OCI-LY7 (cell line): ENCODE measurements at regions not wholly inside any gene's neighbourhood (a gene's known extent, or its start where the extent isn't known, plus 50 kb on each side); places are given as distances from the start of the nearest gene placed in this dataset.

ENCODE experiments used
- BruUV-seq: library from RNA; stranded (reverse); fragments of 400-500 nt; replicated peaks from 2 replicates; lab custom pipeline; 2021; lab: Mats Ljungman, UMichigan
- CTCF ChIA-PET: fragments of 300-600 bp; sonication (Branson Sonifier 250); formaldehyde crosslinking; loops from one replicate; lab custom pipeline; 2022; ENCODE audit warnings: antibody characterized with exemption; ENCODE audit not compliant: unreplicated experiment; lab: Charles Lee
- POLR2A ChIA-PET: fragments of 300-600 bp; sonication (Branson Sonifier 250); formaldehyde crosslinking; loops from one replicate; lab custom pipeline; 2022; ENCODE audit warnings: antibody characterized with exemption; lab: Charles Lee
- DNase-seq: peaks from one replicate; pipeline ENCODE4 v3.0.0-alpha.2; 2015; ENCODE audit warnings: low spot score
- H2AFZ ChIP-seq: fragments of 200-600 bp; sonication (generic), shearing (Covaris generic); 2 replicates; pipeline ENCODE4 v1.6.1; 2014; ENCODE audit warnings: mild to moderate bottlenecking, antibody characterized with exemption, low read length, moderate library complexity
- H3K27ac ChIP-seq: fragments of 200-600 bp; sonication (generic); 2 replicates; pipeline ENCODE4 v1.5.1; 2014; ENCODE audit warnings: mixed run types, low read depth, mild to moderate bottlenecking, moderate library complexity, low read length, inconsistent platforms; ENCODE audit not compliant: poor library complexity, severe bottlenecking
- H3K36me3 ChIP-seq: fragments of 200-600 bp; sonication (generic); 2 replicates; pipeline ENCODE4 v1.6.1; 2014; ENCODE audit warnings: mild to moderate bottlenecking, antibody characterized with exemption, low read length, moderate library complexity, mixed read lengths; ENCODE audit not compliant: insufficient read depth
- H3K4me1 ChIP-seq: fragments of 200-600 bp; sonication (generic); 2 replicates; pipeline ENCODE4 v1.5.1; 2014; ENCODE audit warnings: mild to moderate bottlenecking, low read length; ENCODE audit not compliant: insufficient read depth, poor library complexity, severe bottlenecking
- H3K4me2 ChIP-seq: fragments of 200-600 bp; sonication (generic); 2 replicates; pipeline ENCODE4 v1.6.1; 2014; ENCODE audit warnings: mild to moderate bottlenecking, low read length
- H3K4me3 ChIP-seq: fragments of 200-600 bp; sonication (generic); 2 replicates; pipeline ENCODE4 v1.5.1; 2014; ENCODE audit warnings: mild to moderate bottlenecking, low read depth, low read length; ENCODE audit not compliant: poor library complexity, severe bottlenecking
- H3K79me2 ChIP-seq: fragments of 200-600 bp; sonication (generic); 2 replicates; pipeline ENCODE4 v1.6.1; 2016; ENCODE audit warnings: low read depth, mild to moderate bottlenecking, low read length, moderate library complexity, mixed read lengths; ENCODE audit not compliant: insufficient read depth
- H3K9me2 ChIP-seq: fragments of 200-600 bp; sonication (generic); 2 replicates; pipeline ENCODE4 v1.6.1; 2016; ENCODE audit warnings: mild to moderate bottlenecking, low read length, mixed read lengths; ENCODE audit not compliant: insufficient read depth
- H3K9me3 ChIP-seq: fragments of 200-600 bp; sonication (generic); 2 replicates; pipeline ENCODE4 v1.6.1; 2014; ENCODE audit warnings: mild to moderate bottlenecking, mixed run types, low read length, mixed read lengths
- H4K20me1 ChIP-seq: fragments of 200-600 bp; sonication (generic); 2 replicates; pipeline ENCODE4 v1.6.1; 2014; ENCODE audit warnings: mild to moderate bottlenecking, antibody characterized with exemption, low read length, moderate library complexity, mixed read lengths; ENCODE audit not compliant: insufficient read depth
- CTCF ChIP-seq: fragments of 200-600 bp; sonication (generic); conservative IDR thresholded peaks from 2 replicates; pipeline ENCODE4 v1.5.1; 2014; ENCODE audit warnings: mild to moderate bottlenecking, antibody characterized with exemption, low read length, moderate library complexity, mixed read lengths
- EZH2phosphoT487 ChIP-seq: fragments of 200-600 bp; sonication (generic); IDR thresholded peaks from 2 replicates; pipeline ENCODE4 v1.6.1; 2018; ENCODE audit warnings: low read depth, borderline replicate concordance, mild to moderate bottlenecking, mixed run types, antibody characterized with exemption, low read length, moderate library complexity, mixed read lengths
- intact Hi-C: fragments of 100-400 bp; cut with micrococcal nuclease; formaldehyde crosslinking; loops from one replicate; pipeline ENCODE4 v1.10.0; 2022; ENCODE audit not compliant: unreplicated experiment

GRCh38 chr17:13989138-13989537, 80.2 kb upstream of the COX10 start:
- no peaks in the 10 kb centered on the region for H3K79me2 ChIP-seq
- no peak overlapping the region for H3K27ac ChIP-seq
- H4K20me1 ChIP-seq, result no peaks in the 10 kb centered on the region
- CTCF ChIA-PET, result no interaction called here
- no peak overlapping the region for H3K4me2 ChIP-seq
- intact Hi-C loops, result no loop called here
- no peaks in the 10 kb centered on the region for H3K4me1 ChIP-seq
- no peaks in the 10 kb centered on the region for H3K9me3 ChIP-seq
- POLR2A ChIA-PET, result no interaction called here
- H3K36me3 ChIP-seq, result no peaks in the 10 kb centered on the region
- no peak for DNase-seq
- no peak overlapping the region for H2AFZ ChIP-seq
- BruUV-seq, result no TSS peak
- TF ChIP-seq EZH2phosphoT487 (no peak), CTCF (no peak)
- H3K4me3 ChIP-seq, result no peak overlapping the region
- no peaks in the 10 kb centered on the region; the same call in 1 of the 2 replicates for H3K9me2 ChIP-seq

- TF ChIP-seq CTCF, result no peak
- no peak for TF ChIP-seq EZH2phosphoT487
- H3K4me3 ChIP-seq, result no peak overlapping the region
- H3K27ac ChIP-seq, result no peak overlapping the region
These were observed 76.2 kb upstream of the COX10 start for GRCh38 chr17:13993106-13993505.

GRCh38 chr17:13994050-13994449, 75.3 kb upstream of the COX10 start:
- no peak for TF ChIP-seq EZH2phosphoT487
- TF ChIP-seq CTCF, result no peak
- POLR2A ChIA-PET, result no interaction called here

More at GRCh38 chr17:13993106-13993505, 76.2 kb upstream of the COX10 start:
- no peak for DNase-seq
- H3K9me3 ChIP-seq, result no peaks in the 10 kb centered on the region
- ChIA-PET CTCF (no interaction called here), POLR2A (no interaction called here)
- H3K4me2 ChIP-seq, result no peak overlapping the region
- no peaks in the 10 kb centered on the region for H3K36me3 ChIP-seq
- intact Hi-C loops, result no loop called here
- no peaks in the 10 kb centered on the region for H3K9me2 ChIP-seq
- BruUV-seq, result no TSS peak
- no peaks in the 10 kb centered on the region for H3K4me1 ChIP-seq
- H2AFZ ChIP-seq, result no peak overlapping the region
- H4K20me1 ChIP-seq, result no peaks in the 10 kb centered on the region
- H3K79me2 ChIP-seq, result no peaks in the 10 kb centered on the region

More at GRCh38 chr17:13994050-13994449, 75.3 kb upstream of the COX10 start:
- Histone ChIP-seq H3K4me3 (no peak overlapping the region), H3K4me2 (no peak overlapping the region), H4K20me1 (no peaks in the 10 kb centered on the region), H3K36me3 (no peaks in the 10 kb centered on the region), H3K4me1 (no peaks in the 10 kb centered on the region), H3K9me3 (no peaks in the 10 kb centered on the region), H2AFZ (no peak overlapping the region), H3K79me2 (no peaks in the 10 kb centered on the region), H3K27ac (no peak overlapping the region), H3K9me2 (no peaks in the 10 kb centered on the region)
- intact Hi-C loops, result no loop called here
- no peak for DNase-seq
- CTCF ChIA-PET, result no interaction called here
- no TSS peak for BruUV-seq
